Left hindlimb (tissue), 1 donor: ENCODE measurements at regions not wholly inside any gene's neighbourhood (a gene's known extent, or its start where the extent isn't known, plus 50 kb on each side); places are given as distances from the start of the nearest gene placed in this dataset.
"Not testable (repeated sequence)": the region's sequence is repeated elsewhere in the genome, so short reads cannot be mapped to it uniquely, and the experiment has no call there.

Source experiments
- DNase-seq: peaks from one replicate; pipeline ENCODE4 v3.0.0-alpha.2; 2018

- DNase-seq: no peak
Measured at GRCh38 chr7:67857698-67858097, 861.1 kb downstream of the TYW1 start.

DNA sequence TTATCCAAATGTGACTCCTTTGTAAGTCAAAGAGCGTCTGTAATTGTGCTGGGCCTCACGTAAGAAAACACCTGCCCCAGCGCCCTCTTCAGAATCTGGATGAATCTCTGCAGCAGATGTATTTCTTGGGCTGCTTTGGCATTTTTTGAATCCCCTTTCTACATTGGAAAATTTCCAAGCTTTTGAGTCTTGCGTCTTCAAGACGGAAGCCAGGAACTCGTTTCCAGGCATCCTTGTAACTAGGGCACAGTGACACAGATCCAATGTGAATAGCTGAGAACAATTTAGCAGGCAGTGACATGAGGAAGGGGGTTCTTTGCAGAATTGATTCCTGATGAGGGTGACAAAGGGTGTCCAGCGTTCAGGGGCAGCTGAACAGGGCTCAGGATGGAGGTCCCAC is 862.3 kb downstream of the TYW1 start:
- no peak for DNase-seq

- no peak for DNase-seq
Measured at GRCh38 chr7:67863911-67864310, 867.3 kb downstream of the TYW1 start.

- no peak for DNase-seq
Measured at GRCh38 chr7:67866054-67866453, 869.4 kb downstream of the TYW1 start.

DNA sequence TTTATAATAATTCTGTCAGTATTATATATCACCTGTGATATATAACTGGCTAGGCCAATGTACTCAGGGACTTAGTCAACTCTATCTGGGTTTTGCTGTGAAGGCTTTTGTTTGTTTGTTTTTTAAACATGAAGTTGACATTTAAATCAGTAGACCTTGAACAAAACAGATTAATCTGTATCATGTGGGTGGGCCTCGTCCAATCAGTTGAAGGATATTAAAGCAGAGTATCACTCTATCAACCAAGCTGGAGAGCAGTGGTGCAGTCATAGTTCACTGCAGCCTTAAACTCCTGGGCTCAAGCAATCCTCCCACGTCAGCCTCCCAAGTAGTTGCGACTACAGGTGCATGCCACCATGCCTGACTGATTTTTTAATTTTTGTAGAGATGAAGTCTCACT is 870.2 kb downstream of the TYW1 start:
- no peak for DNase-seq

DNA sequence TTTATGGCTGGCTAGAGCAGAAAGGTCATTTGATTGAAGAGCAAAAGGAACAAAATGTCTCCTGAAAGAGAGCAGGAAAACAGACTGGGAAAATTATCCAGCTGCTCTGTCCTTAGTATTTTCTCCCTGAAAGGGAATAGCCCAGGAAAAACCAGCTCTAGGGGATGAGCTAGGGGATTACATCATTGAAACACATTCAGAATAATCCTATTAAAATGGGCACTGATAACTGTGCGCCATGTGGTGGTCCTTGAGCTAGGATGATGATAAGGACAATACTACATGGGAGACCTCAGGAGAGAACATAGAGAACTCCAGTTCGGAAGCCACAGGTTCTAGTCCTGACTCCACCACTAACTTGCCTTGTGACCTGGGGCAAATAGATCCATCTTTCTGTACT is 873.8 kb downstream of the TYW1 start:
- DNase-seq: no peak

- DNase-seq: no peak
Measured at GRCh38 chr7:67875558-67875957, 878.9 kb downstream of the TYW1 start.

GRCh38 chr7:67878808-67879207 is 882.2 kb downstream of the TYW1 start:
- no peak for DNase-seq

GRCh38 chr7:67882843-67883242 is 886.2 kb downstream of the TYW1 start:
- DNase-seq: no peak

DNA sequence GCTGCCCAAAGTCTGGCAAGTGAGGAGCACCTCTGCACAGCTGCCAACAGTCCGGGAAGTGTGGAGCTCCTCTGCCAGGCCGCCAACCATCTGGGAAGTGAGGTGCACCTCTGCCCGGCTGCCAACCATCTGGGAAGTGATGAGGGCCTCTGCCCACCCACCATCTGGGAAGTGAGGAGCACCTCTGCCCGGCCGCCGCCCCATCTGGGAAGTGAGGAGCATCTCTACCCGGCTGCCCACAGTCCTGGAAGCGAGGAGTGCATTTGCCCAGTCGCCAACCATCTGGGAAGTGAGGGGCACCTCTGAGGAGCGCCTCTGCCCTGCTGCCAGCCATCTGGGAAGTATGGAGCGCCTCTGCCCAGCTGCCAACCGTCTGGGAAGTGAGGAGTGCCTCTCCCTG is 893.7 kb downstream of the TYW1 start:
- DNase-seq: no peak

DNA sequence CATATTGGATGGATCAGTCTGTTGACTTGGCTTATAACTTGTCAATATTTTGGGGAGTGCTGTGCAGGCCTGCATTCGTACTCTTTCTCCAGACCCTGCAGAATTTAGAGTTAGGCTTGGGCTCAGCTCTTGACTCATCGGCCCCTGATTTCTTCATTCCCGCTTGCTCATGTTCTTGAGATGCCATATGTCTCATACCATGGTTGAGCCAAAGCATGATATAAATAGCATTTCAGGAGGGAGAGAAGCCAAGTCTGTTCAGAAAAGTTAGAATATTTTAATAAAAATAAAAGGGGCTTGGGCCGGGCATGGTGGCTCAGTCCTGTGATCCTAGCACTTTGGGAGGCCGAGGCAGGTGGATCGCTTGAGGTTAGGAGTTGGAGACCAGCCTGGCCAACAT is 898.1 kb downstream of the TYW1 start:
- DNase-seq: no peak

GRCh38 chr7:67896721-67897120 is 900.1 kb downstream of the TYW1 start:
- no peak for DNase-seq

DNA sequence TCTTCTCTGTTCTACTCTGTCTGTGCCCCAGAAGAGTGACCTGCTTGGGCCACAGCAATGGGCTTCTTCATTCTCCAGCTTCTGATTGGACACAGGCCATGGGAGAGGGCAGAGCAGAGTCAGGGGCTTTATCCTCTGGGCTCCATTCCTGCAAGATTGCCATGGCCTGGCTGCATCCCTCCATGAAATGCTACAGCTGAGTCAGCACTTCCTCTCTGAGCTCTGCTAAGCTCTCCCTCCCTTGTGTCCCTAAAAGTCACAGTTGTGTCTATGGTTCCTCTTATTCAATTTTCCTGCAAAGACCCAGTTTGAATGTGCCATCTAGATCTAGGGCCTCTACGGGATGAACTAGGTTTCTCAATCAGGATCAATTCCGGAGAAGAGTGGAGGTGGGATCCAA is 903.8 kb downstream of the TYW1 start:
- DNase-seq: no peak

DNA sequence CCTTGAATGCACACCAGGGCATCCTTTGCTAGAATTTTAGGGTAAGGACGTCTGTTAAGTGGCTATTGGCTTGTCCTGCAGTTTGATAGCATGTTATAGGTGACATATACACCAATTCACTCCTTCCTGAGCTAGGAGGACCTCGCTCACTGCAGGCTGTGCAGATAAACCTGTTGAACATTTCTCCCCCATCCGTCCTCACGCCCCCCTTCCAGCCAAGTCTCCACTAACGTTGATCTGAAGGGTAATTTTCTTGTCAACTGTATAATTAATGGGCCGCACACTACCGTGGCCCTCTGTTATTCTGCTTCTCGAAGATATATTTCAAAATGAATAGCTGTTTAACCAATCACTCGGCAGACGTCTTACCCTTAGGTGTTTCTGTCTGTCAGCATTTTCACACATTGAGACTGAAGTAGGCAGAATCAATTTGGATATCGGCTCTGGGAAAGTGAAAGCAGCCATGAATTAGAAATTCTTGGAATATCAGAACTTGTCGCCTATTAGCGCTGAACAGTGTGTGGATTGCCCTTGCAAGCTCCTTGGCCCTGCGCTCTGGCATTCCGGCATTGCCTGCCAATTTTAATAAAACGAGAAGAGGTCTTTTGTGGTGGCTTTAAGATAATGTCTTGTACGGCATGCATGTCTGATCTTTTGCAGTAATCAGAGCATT is 905.3 kb downstream of the TYW1 start:
- no peak for DNase-seq

DNA sequence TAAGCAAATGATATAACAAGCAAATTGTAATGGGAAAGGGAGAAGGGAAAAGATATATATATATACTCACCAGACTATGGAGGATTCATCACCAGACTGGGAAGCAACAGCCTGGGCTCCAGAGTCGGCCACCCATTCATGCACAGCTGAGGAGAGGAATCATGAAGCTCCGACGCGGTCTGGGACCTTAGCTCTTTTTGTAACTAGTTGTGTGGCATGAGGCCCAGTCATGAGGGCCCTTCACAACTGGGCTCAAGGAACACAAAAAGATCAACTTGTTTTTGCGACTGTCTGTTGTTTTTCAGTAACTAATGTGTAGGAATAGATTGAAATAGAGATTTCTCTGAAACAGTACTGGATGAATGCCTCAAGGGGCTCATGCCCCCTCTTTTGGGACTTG is 911.2 kb downstream of the TYW1 start:
- no peak for DNase-seq

DNA sequence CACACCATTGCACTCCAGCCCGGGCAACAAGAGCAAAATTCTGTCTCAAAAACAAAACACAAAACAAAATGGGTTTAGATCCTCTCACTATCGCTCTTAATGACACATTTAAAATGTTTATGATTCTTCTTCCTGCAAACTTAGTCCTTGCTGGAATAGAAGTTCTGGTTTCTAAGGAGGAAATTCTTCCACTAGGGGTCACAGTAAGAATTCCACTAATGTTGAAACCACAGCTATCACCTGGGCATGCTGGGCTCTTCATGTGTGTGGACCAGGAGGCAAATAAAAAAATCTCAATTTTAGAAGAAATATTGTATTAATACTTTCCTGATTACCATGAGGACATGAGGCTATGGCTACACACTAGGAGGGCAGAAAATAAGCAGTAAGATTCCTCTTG is 915.8 kb downstream of the TYW1 start:
- no peak for DNase-seq

GRCh38 chr7:67913604-67914003 is 917.0 kb downstream of the TYW1 start:
- no peak for DNase-seq

- not testable (repeated sequence) for DNase-seq
Measured at GRCh38 chr7:67916111-67916510, 919.5 kb downstream of the TYW1 start.

- no peak for DNase-seq
Measured at GRCh38 chr7:67916571-67917436, 920.2 kb downstream of the TYW1 start.

- no peak for DNase-seq
Measured at GRCh38 chr7:67917437-67917755, 920.8 kb downstream of the TYW1 start.

GRCh38 chr7:67918158-67918557 is 921.5 kb downstream of the TYW1 start:
- no peak for DNase-seq

DNA sequence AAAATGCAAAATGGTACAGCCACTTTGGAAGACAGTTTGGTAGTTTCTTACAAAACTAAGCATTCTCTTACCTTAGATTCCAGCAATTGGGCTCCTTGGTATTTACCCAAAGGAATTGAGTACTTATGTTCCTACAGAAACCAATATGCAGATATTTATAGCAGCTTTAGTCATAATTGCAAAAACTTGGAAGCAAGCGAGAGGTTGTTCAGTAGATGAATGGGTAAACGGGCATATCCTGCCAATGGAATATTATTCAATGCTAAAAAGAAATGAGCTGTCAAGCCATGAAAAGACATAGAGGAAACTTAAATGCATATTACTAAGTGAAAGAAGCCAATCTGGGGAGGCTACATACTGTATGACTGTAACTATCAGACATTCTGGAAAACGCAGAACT is 926.7 kb downstream of the TYW1 start:
- no peak for DNase-seq

- no peak for DNase-seq
Measured at GRCh38 chr7:67928141-67928540, 931.5 kb downstream of the TYW1 start.

GRCh38 chr7:67936447-67936846 is 939.8 kb downstream of the TYW1 start:
- DNase-seq: not testable (repeated sequence)

DNA sequence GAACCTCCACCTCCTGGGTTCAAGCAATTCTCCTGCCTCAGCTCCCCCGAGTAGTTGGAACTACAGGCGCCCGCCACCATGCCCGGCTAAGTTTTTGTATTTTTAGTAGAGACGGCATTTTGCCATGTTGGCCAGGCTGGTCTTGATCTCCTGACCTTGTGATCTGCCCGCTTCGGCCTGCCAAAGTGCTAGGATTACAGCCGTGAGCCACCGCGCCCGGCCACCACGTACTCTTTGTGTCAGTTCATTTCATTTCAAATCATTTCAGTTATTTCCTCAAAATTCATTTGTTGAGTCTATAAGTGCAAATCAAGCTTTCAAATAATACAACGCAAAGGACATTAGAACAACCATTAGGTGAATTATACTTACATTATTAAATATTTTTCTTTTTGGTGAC is 943.8 kb downstream of the TYW1 start:
- no peak for DNase-seq
